Smooth muscle cell (in vitro differentiated cells): ENCODE measurements at regions not wholly inside any gene's neighbourhood (a gene's known extent, or its start where the extent isn't known, plus 50 kb on each side); places are given as distances from the start of the nearest gene placed in this dataset.

Experiments
- DNase-seq: peaks from one replicate; lab custom pipeline; 2025; ENCODE audit not compliant: unreplicated experiment; lab: John Stamatoyannopoulos, UW
- H2AFZ ChIP-seq: fragments of 200-600 bp; sonication (generic); 2 replicates; pipeline ENCODE4 v1.6.0; 2016; ENCODE audit warnings: antibody characterized with exemption, low read depth, mild to moderate bottlenecking
- H3F3A ChIP-seq: fragments of 200-600 bp; sonication (generic); 2 replicates; pipeline ENCODE4 v1.6.0; 2017; ENCODE audit warnings: antibody characterized with exemption, low read depth
- H3K27ac ChIP-seq: fragments of 200-600 bp; sonication (generic); 2 replicates; pipeline ENCODE4 v1.5.1; 2016; ENCODE audit warnings: low read depth, mild to moderate bottlenecking
- H3K27me3 ChIP-seq: fragments of 200-600 bp; sonication (generic); 2 replicates; pipeline ENCODE4 v1.6.1; 2016; ENCODE audit warnings: low read depth, mild to moderate bottlenecking
- H3K36me3 ChIP-seq: fragments of 200-600 bp; sonication (generic); 2 replicates; pipeline ENCODE4 v1.5.1; 2016; ENCODE audit warnings: low read depth
- H3K4me1 ChIP-seq: fragments of 200-600 bp; sonication (generic); 2 replicates; pipeline ENCODE4 v1.5.1; 2016; ENCODE audit warnings: low read depth
- H3K4me2 ChIP-seq: fragments of 200-600 bp; sonication (generic); 2 replicates; pipeline ENCODE4 v1.6.0; 2016; ENCODE audit warnings: mild to moderate bottlenecking
- H3K4me3 ChIP-seq: fragments of 200-600 bp; sonication (generic); 2 replicates; pipeline ENCODE4 v1.5.1; 2016; ENCODE audit warnings: mild to moderate bottlenecking
- H3K79me2 ChIP-seq: fragments of 200-600 bp; sonication (generic); 2 replicates; pipeline ENCODE4 v1.6.0; 2016; ENCODE audit warnings: low read depth, mild to moderate bottlenecking
- H3K9ac ChIP-seq: fragments of 200-600 bp; sonication (generic); 2 replicates; pipeline ENCODE4 v1.6.0; 2016; ENCODE audit warnings: low read depth
- H3K9me3 ChIP-seq: fragments of 200-600 bp; sonication (generic); replicated peaks from 2 replicates; pipeline ENCODE4 v1.5.1; 2016; ENCODE audit warnings: low read depth
- H4K20me1 ChIP-seq: fragments of 200-600 bp; sonication (generic); 2 replicates; pipeline ENCODE4 v1.6.0; 2016; ENCODE audit warnings: low read depth
- WGBS: methylation state at CpG from one replicate; pipeline ENCODE4 v1.1.7; 2016; ENCODE audit warnings: low lambda C conversion rate; 5-methylcytosine and 5-hydroxymethylcytosine counted together
- TF ChIP-seq, protein P1 (sequence below): fragments of 200-600 bp; sonication (generic); IDR thresholded peaks from 2 replicates; pipeline ENCODE4 v1.5.1; 2017; ENCODE audit warnings: borderline replicate concordance, mild to moderate bottlenecking, antibody characterized with exemption; ENCODE audit not compliant: insufficient read depth, poor library complexity, severe bottlenecking

DNA sequence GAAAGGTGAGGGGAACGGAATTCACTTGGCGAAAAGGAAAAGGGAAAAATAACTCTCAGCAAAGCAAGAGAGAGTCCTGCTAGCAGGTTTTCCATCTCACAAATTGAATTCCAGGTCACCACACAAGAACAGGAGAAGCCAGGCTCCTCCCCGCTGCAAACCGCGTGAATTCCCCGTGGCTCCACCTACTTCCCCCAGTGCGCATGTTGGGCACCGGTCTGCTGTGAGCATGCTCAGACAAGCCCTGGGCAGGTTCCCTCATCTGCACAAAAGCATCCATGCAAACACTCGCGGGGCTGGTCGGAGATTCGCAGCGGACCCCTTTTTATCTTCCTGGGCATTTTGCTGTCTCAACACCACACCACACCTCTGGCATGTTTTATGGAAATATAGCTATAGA, 58.5 kb upstream of the S1PR3 start:
- H3K27me3 ChIP-seq, result no peaks in the 10 kb centered on the region
- no peaks in the 10 kb centered on the region for H3F3A ChIP-seq
- H3K9me3 ChIP-seq, result peaks cover 4% of the 10 kb centered on the region
- H4K20me1 ChIP-seq, result no peaks in the 10 kb centered on the region
- no peak overlapping the region for H3K4me3 ChIP-seq
- no peak overlapping the region for H3K4me2 ChIP-seq
- TF ChIP-seq, protein P1, sequence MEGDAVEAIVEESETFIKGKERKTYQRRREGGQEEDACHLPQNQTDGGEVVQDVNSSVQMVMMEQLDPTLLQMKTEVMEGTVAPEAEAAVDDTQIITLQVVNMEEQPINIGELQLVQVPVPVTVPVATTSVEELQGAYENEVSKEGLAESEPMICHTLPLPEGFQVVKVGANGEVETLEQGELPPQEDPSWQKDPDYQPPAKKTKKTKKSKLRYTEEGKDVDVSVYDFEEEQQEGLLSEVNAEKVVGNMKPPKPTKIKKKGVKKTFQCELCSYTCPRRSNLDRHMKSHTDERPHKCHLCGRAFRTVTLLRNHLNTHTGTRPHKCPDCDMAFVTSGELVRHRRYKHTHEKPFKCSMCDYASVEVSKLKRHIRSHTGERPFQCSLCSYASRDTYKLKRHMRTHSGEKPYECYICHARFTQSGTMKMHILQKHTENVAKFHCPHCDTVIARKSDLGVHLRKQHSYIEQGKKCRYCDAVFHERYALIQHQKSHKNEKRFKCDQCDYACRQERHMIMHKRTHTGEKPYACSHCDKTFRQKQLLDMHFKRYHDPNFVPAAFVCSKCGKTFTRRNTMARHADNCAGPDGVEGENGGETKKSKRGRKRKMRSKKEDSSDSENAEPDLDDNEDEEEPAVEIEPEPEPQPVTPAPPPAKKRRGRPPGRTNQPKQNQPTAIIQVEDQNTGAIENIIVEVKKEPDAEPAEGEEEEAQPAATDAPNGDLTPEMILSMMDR, result no peak
- H3K27ac ChIP-seq, result no peak overlapping the region
- WGBS, result 89% methylated on average over 13 of the region's 13 CpGs
- H3K4me1 ChIP-seq, result no peaks in the 10 kb centered on the region
- no peaks in the 10 kb centered on the region for H3K36me3 ChIP-seq
- H2AFZ ChIP-seq, result no peak overlapping the region
- H3K9ac ChIP-seq, result no peak overlapping the region
- no peaks in the 10 kb centered on the region for H3K79me2 ChIP-seq
- no peak for DNase-seq

DNA sequence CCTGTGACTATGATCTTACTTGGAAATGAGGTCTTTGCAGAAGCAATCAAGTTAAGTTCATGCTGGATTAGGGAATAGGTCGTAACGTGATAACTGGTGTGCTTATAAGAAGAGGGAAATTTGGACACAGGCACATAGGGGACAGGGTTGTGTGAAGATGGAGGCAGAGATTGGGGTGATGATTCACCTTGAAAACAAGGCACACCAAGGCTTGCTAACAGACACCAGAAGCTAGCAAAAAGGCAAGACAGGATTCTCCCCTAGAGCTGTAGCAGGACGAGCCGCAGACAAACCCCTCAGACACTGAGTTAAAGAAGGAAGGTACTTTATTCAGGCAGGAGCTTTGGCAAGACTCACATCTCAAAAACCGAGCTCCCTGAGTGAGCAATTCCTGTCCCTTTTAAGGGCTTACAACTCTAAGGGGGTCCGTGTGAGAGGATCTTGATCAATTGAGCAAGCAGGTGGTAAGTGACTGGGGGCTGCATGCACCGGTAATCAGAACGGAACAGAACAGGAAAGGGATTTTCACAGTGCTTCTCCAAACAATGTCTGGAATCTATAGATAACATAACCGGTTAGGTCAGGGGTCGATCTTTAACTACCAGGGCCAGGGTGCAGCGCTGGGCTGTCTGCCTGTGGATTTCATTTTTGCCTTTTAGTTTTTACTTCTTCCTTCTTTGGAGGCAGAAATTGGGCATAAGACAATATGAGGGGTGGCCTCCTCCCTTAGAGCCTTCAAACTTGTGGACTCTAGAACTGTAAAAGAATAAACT, 57.5 kb upstream of the S1PR3 start:
- WGBS, result 52% methylated on average over 11 of the region's 11 CpGs
- H3K4me1 ChIP-seq, result no peaks in the 10 kb centered on the region

DNA sequence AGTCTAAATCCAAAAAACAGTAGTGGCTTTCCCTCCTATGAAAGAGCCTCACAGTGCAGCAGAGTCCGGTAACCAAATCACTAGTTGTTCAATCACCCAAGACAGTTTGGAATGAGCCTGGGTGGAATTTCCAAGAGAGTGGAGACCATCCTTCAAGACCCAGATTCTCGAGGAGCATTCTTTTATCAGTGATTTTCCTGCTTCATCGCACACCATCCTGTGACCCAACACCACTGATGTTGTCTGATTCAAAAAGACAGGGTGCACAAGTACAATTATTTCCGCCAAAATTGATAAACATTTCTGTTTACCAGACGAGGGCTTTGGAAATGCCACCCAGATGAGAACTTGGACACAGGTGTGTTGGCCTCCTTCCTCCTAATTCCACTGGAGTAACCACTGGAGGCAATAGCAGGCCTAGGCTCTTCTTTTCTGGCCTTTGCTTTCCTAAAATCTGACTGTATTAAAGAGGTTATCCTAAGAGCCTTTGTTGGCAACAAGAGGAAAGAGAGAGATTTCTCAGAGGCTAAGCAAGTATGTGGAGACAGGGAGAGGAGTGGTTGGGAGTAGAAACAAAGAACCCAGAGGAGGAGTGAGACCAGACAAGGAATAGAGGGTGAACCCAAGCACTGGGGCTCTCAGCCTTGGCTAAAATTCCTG, 56.3 kb upstream of the S1PR3 start:
- no peak for DNase-seq
- H3K9ac ChIP-seq, result no peak overlapping the region
- H4K20me1 ChIP-seq, result no peaks in the 10 kb centered on the region
- TF ChIP-seq, protein P1, result no peak
- no peaks in the 10 kb centered on the region for H3K79me2 ChIP-seq
- H3K4me2 ChIP-seq, result no peak overlapping the region
- no peaks in the 10 kb centered on the region for H3K27me3 ChIP-seq
- no peak overlapping the region for H3K27ac ChIP-seq
- no peak overlapping the region for H3K4me3 ChIP-seq
- no peak overlapping the region for H2AFZ ChIP-seq
- H3K9me3 ChIP-seq, result peaks cover 4% of the 10 kb centered on the region
- no peaks in the 10 kb centered on the region for H3F3A ChIP-seq
- no peaks in the 10 kb centered on the region for H3K36me3 ChIP-seq
- H3K4me1 ChIP-seq, result no peaks in the 10 kb centered on the region
- 78% methylated on average over 5 of the region's 5 CpGs for WGBS

More for the DNA sequence above, 57.5 kb upstream of the S1PR3 start:
- Histone ChIP-seq H3F3A (no peaks in the 10 kb centered on the region), H3K27ac (no peak overlapping the region), H2AFZ (no peak overlapping the region), H3K79me2 (no peaks in the 10 kb centered on the region), H3K4me3 (no peak overlapping the region), H3K27me3 (no peaks in the 10 kb centered on the region), H3K9me3 (peaks cover 4% of the 10 kb centered on the region), H4K20me1 (no peaks in the 10 kb centered on the region), H3K4me2 (no peak overlapping the region), H3K36me3 (no peaks in the 10 kb centered on the region), H3K9ac (no peak overlapping the region)
- TF ChIP-seq, protein P1, result no peak
- DNase-seq, result no peak
